H9 (cell line): ENCODE measurements at regions not wholly inside any gene's neighbourhood (a gene's known extent, or its start where the extent isn't known, plus 50 kb on each side); places are given as distances from the start of the nearest gene placed in this dataset.

ENCODE experiments used
- DNase-seq: peaks from one replicate; pipeline ENCODE4 v3.0.0-alpha.2; 2017
- H2AFZ ChIP-seq: one replicate; pipeline ENCODE4 v1.6.1; 2013; ENCODE audit warnings: mild to moderate bottlenecking, low read length, control low read depth, moderate library complexity
- H2AK5ac ChIP-seq: 2 replicates; pipeline ENCODE4 v1.6.1; 2013; ENCODE audit warnings: low read length, control low read depth, mixed read lengths; ENCODE audit not compliant: insufficient read length
- H2BK120ac ChIP-seq: one replicate; pipeline ENCODE4 v1.6.1; 2013; ENCODE audit warnings: low read depth, mild to moderate bottlenecking, low read length, control low read depth, inconsistent platforms; ENCODE audit not compliant: poor library complexity, severe bottlenecking
- H2BK12ac ChIP-seq: 2 replicates; pipeline ENCODE4 v1.6.1; 2013; ENCODE audit warnings: low read length, control low read depth, mixed read lengths, low read depth; ENCODE audit not compliant: insufficient read length
- H2BK15ac ChIP-seq: 2 replicates; pipeline ENCODE4 v1.6.1; 2013; ENCODE audit warnings: low read depth, low read length, control low read depth
- H2BK20ac ChIP-seq: one replicate; pipeline ENCODE4 v1.6.1; 2013; ENCODE audit warnings: low read depth, mild to moderate bottlenecking, low read length, control low read depth, inconsistent platforms; ENCODE audit not compliant: poor library complexity, severe bottlenecking
- H2BK5ac ChIP-seq: 2 replicates; pipeline ENCODE4 v1.6.1; 2013; ENCODE audit warnings: low read length, control low read depth, mixed read lengths; ENCODE audit not compliant: insufficient read length
- H3K14ac ChIP-seq: 2 replicates; pipeline ENCODE4 v1.6.1; 2013; ENCODE audit warnings: low read length, control low read depth; ENCODE audit not compliant: insufficient read depth
- H3K18ac ChIP-seq: 2 replicates; pipeline ENCODE4 v1.6.1; 2013; ENCODE audit warnings: low read depth, mild to moderate bottlenecking, mixed read lengths, low read length, control low read depth; ENCODE audit not compliant: insufficient read length
- H3K23ac ChIP-seq: 2 replicates; pipeline ENCODE4 v1.6.1; 2013; ENCODE audit warnings: low read length, control low read depth, mixed read lengths, low read depth; ENCODE audit not compliant: insufficient read length
- H3K23me2 ChIP-seq: 2 replicates; pipeline ENCODE4 v1.6.1; 2013; ENCODE audit warnings: low read depth, mild to moderate bottlenecking, mixed read lengths, low read length, control low read depth; ENCODE audit not compliant: insufficient read length, poor library complexity, severe bottlenecking
- H3K27ac ChIP-seq: 2 replicates; pipeline ENCODE4 v1.5.1; 2013; ENCODE audit warnings: low read length, control low read depth, mixed read lengths, low read depth; ENCODE audit not compliant: insufficient read length
- H3K27me3 ChIP-seq: 2 replicates; pipeline ENCODE4 v1.6.1; 2013; ENCODE audit warnings: low read length, control low read depth, inconsistent platforms; ENCODE audit not compliant: insufficient read depth
- H3K4ac ChIP-seq: 2 replicates; pipeline ENCODE4 v1.6.1; 2013; ENCODE audit warnings: low read depth, mild to moderate bottlenecking, control low read depth, inconsistent platforms, low read length, moderate library complexity
- H3K4me1 ChIP-seq: 2 replicates; pipeline ENCODE4 v1.6.1; 2013; ENCODE audit warnings: low read length, control low read depth, inconsistent platforms; ENCODE audit not compliant: insufficient read depth
- H3K4me2 ChIP-seq: 2 replicates; pipeline ENCODE4 v1.6.1; 2013; ENCODE audit warnings: low read length, control low read depth, mixed read lengths; ENCODE audit not compliant: insufficient read length, insufficient read depth
- H3K56ac ChIP-seq: 2 replicates; pipeline ENCODE4 v1.6.1; 2013; ENCODE audit warnings: low read depth, mild to moderate bottlenecking, mixed read lengths, low read length, control low read depth; ENCODE audit not compliant: insufficient read length
- H3K79me1 ChIP-seq: 2 replicates; pipeline ENCODE4 v1.6.1; 2013; ENCODE audit warnings: low read depth, mild to moderate bottlenecking, moderate library complexity, low read length, control low read depth, inconsistent platforms; ENCODE audit not compliant: insufficient read depth, poor library complexity, severe bottlenecking
- H3K79me2 ChIP-seq: 2 replicates; pipeline ENCODE4 v1.6.1; 2013; ENCODE audit warnings: low read length, control low read depth, inconsistent platforms; ENCODE audit not compliant: insufficient read depth
- H3K9ac ChIP-seq: 2 replicates; pipeline ENCODE4 v1.6.1; 2013; ENCODE audit warnings: low read length, control low read depth, mixed read lengths; ENCODE audit not compliant: insufficient read length; ENCODE audit errors: extremely low read depth
- H3K9me3 ChIP-seq: one replicate; pipeline ENCODE4 v1.6.1; 2013; ENCODE audit warnings: low read depth, low read length, inconsistent platforms; ENCODE audit not compliant: control insufficient read depth
- H3T11ph ChIP-seq: one replicate; pipeline ENCODE4 v1.6.1; 2013; ENCODE audit warnings: mild to moderate bottlenecking, low read length, control low read depth, inconsistent platforms
- H4K20me1 ChIP-seq: one replicate; pipeline ENCODE4 v1.6.1; 2013; ENCODE audit not compliant: control insufficient read depth, insufficient read length, insufficient read depth
- H4K5ac ChIP-seq: 2 replicates; pipeline ENCODE4 v1.6.1; 2013; ENCODE audit warnings: low read depth, mild to moderate bottlenecking, mixed read lengths, low read length, control low read depth; ENCODE audit not compliant: insufficient read length
- H4K8ac ChIP-seq: replicated peaks from 2 replicates; pipeline ENCODE4 v1.6.1; 2013; ENCODE audit warnings: low read length, control low read depth, mixed read lengths, low read depth; ENCODE audit not compliant: insufficient read length
- H4K91ac ChIP-seq: 2 replicates; pipeline ENCODE4 v1.6.1; 2013; ENCODE audit warnings: low read depth, mild to moderate bottlenecking, moderate library complexity, mixed read lengths, low read length, control low read depth; ENCODE audit not compliant: insufficient read length
- H3K27ac Mint-ChIP-seq, 3 experiments: 2 replicates in 2 of 3; 3 replicates in 1 of 3; pipeline ENCODE4 v1.8.0; 2020 to 2021; ENCODE audit warnings: mixed read lengths in 3 of 3, mild to moderate bottlenecking in 1 of 3, moderate library complexity in 1 of 3
- H3K27me3 Mint-ChIP-seq: 2 replicates; pipeline ENCODE4 v1.8.0; 2021; ENCODE audit warnings: low read depth, mild to moderate bottlenecking, moderate library complexity, mixed read lengths
- H3K36me3 Mint-ChIP-seq, 3 experiments: 2 replicates in 2 of 3; 3 replicates in 1 of 3; pipeline ENCODE4 v1.8.0; 2020 to 2021; ENCODE audit warnings: low read depth in 3 of 3, mixed read lengths in 3 of 3; ENCODE audit not compliant: insufficient read depth in 1 of 3
- H3K4me1 Mint-ChIP-seq, 2 experiments: 2 replicates each; pipeline ENCODE4 v1.8.0; 2020; ENCODE audit warnings: mixed read lengths in 2 of 2
- H3K4me3 Mint-ChIP-seq, 2 experiments: 2 replicates in 1 of 2; 3 replicates in 1 of 2; pipeline ENCODE4 v1.8.0; 2020 to 2021; ENCODE audit warnings: mild to moderate bottlenecking in 2 of 2, mixed read lengths in 2 of 2, moderate library complexity in 1 of 2
- H3K9me3 Mint-ChIP-seq, 2 experiments: 2 replicates in 1 of 2; 3 replicates in 1 of 2; pipeline ENCODE4 v1.8.0; 2020; ENCODE audit warnings: mild to moderate bottlenecking in 2 of 2, mixed read lengths in 2 of 2, moderate library complexity in 1 of 2
- CTCF ChIP-seq: fragments of 200-600 bp; sonication (generic); conservative IDR thresholded peaks from 3 replicates; pipeline ENCODE4 v1.8.0; 2021; ENCODE audit warnings: antibody characterized with exemption, mild to moderate bottlenecking
- WGBS: extraction: QIAGEN DNeasy Blood & Tissue Kit; methylation state at CpG from one replicate; pipeline ENCODE4 v1.1.7; 2013; ENCODE audit warnings: missing lambda C conversion rate, low lambda C conversion rate, mixed read lengths; ENCODE audit not compliant: insufficient read length; ENCODE audit errors: extremely low coverage; 5-methylcytosine and 5-hydroxymethylcytosine counted together

GRCh38 chr13:104641309-104641708, 1575.1 kb upstream of the SLC10A2 start:
- Histone ChIP-seq H4K20me1 (no peaks in the 10 kb centered on the region), H2BK120ac (no peak overlapping the region), H4K5ac (no peak overlapping the region), H3K27ac (no peak overlapping the region), H4K91ac (no peak overlapping the region), H2AK5ac (no peak overlapping the region), H3K23me2 (no peaks in the 10 kb centered on the region), H4K8ac (no peak overlapping the region), H3K9me3 (no peaks in the 10 kb centered on the region), H3K56ac (no peak overlapping the region), H3K27me3 (no peaks in the 10 kb centered on the region), H2BK20ac (no peak overlapping the region), H3K4me2 (no peak overlapping the region), H3K79me1 (no peaks in the 10 kb centered on the region), H2BK15ac (no peak overlapping the region), H3K79me2 (no peaks in the 10 kb centered on the region), H3K4me1 (no peaks in the 10 kb centered on the region), H2BK5ac (no peak overlapping the region), H2BK12ac (no peak overlapping the region), H3K4ac (no peak overlapping the region), H3K18ac (no peak overlapping the region), H3K14ac (no peak overlapping the region), H2AFZ (no peak overlapping the region), H3K23ac (no peak overlapping the region), H3T11ph (no peak overlapping the region), H3K9ac (no peak overlapping the region)
- Mint-ChIP-seq H3K9me3 (peaks cover 6 to 7% of the 10 kb centered on the region in 2 experiments; a peak in 4 of 5 replicates), H3K4me3 (no peak overlapping the region), H3K27me3 (no peaks in the 10 kb centered on the region), H3K4me1 (peaks cover 1 to 11% of the 10 kb centered on the region in 2 experiments), H3K27ac (peak overlapping the region in 1 of 3 experiments; percentile 6; a peak in 1 of 7 replicates), H3K36me3 (peaks cover 0 to 11% (median 3%) of the 10 kb centered on the region in 3 experiments; a peak in 4 of 7 replicates)
- DNase-seq, result no peak
- TF ChIP-seq CTCF, result no peak
- no CpG with 5 or more reads among the region's 5 CpGs for WGBS
